NCI-H524 treated with DMSO at 0.1 percent for 48 hours (cell line): ENCODE measurements at regions not wholly inside any gene's neighbourhood (a gene's known extent, or its start where the extent isn't known, plus 50 kb on each side); places are given as distances from the start of the nearest gene placed in this dataset.

ENCODE experiments used
- DNase-seq: peaks from one replicate; lab custom pipeline; 2025; lab: John Stamatoyannopoulos, UW

- no peak for DNase-seq
Measured at GRCh38 chr15:62840526-62841268, 201.8 kb upstream of the TPM1 start.

- no peak for DNase-seq
Measured at GRCh38 chr15:62841269-62841628, 201.3 kb upstream of the TPM1 start.

GRCh38 chr15:62841891-62842559 is 200.5 kb upstream of the TPM1 start:
- DNase-seq: no peak

GRCh38 chr15:62843311-62843710 is 199.2 kb upstream of the TPM1 start:
- no peak for DNase-seq

- no peak for DNase-seq
Measured at GRCh38 chr15:62844564-62845240, 197.8 kb upstream of the TPM1 start.

GRCh38 chr15:62845241-62846126 is 197.1 kb upstream of the TPM1 start:
- DNase-seq: no peak

- DNase-seq: no peak
Measured at GRCh38 chr15:62846131-62846804, 196.3 kb upstream of the TPM1 start.

- no peak for DNase-seq
Measured at GRCh38 chr15:62846805-62847495, 195.6 kb upstream of the TPM1 start.

GRCh38 chr15:62847900-62848489 is 194.6 kb upstream of the TPM1 start:
- DNase-seq: no peak

- no peak for DNase-seq
Measured at GRCh38 chr15:62848632-62849050, 193.9 kb upstream of the TPM1 start.

GRCh38 chr15:62849316-62850106 is 193.0 kb upstream of the TPM1 start:
- DNase-seq: no peak

GRCh38 chr15:62850318-62850717 is 192.2 kb upstream of the TPM1 start:
- no peak for DNase-seq

- no peak for DNase-seq
Measured at GRCh38 chr15:62850791-62851291, 191.7 kb upstream of the TPM1 start.

- DNase-seq: no peak
Measured at GRCh38 chr15:62853114-62853840, 189.3 kb upstream of the TPM1 start.

GRCh38 chr15:62853841-62854225 is 188.7 kb upstream of the TPM1 start:
- DNase-seq: no peak

- no peak for DNase-seq
Measured at GRCh38 chr15:62854420-62855084, 188.0 kb upstream of the TPM1 start.

- no peak for DNase-seq
Measured at GRCh38 chr15:62855085-62855476, 187.5 kb upstream of the TPM1 start.
